ENCODE measurements at regions not wholly inside any gene's neighbourhood (a gene's known extent, or its start where the extent isn't known, plus 50 kb on each side); places are given as distances from the start of the nearest gene placed in this dataset.

GRCh38 chr1:88168126-88168525 lies 515.9 kb upstream of the PKN2 start:
- DNase-seq = no peak
- TF ChIP-seq GATA1 (IDR thresholded peaks at IDR 0.05; ENCODE audit: low read depth, low read length) (no peak), POLR2A (IDR thresholded peaks at IDR 0.05; ENCODE audit: low read length) (no peak)

- TF ChIP-seq GATA1 (IDR thresholded peaks at IDR 0.05; ENCODE audit: low read depth, low read length) = no peak
- no peak for DNase-seq
These were observed 514.9 kb upstream of the PKN2 start for GRCh38 chr1:88169139-88169538.

- TF ChIP-seq POLR2A (IDR thresholded peaks at IDR 0.05; ENCODE audit: low read length) (no peak), GATA1 (IDR thresholded peaks at IDR 0.05; ENCODE audit: low read depth, low read length) (no peak)
- no peak for DNase-seq
These were observed 514.1 kb upstream of the PKN2 start for GRCh38 chr1:88169939-88170338.

GRCh38 chr1:88175120-88175630 lies 508.9 kb upstream of the PKN2 start:
- no peak for DNase-seq
- TF ChIP-seq GATA1 (IDR thresholded peaks at IDR 0.05; ENCODE audit: low read depth, low read length) (no peak), POLR2A (IDR thresholded peaks at IDR 0.05; ENCODE audit: low read length) (no peak)

- no peak for DNase-seq
These were observed 508.3 kb upstream of the PKN2 start for GRCh38 chr1:88175631-88176226.

GRCh38 chr1:88179943-88180342 lies 504.1 kb upstream of the PKN2 start:
- no peak for DNase-seq
- TF ChIP-seq GATA1 (IDR thresholded peaks at IDR 0.05; ENCODE audit: low read depth, low read length) (no peak), POLR2A (IDR thresholded peaks at IDR 0.05; ENCODE audit: low read length) (no peak)

More at GRCh38 chr1:88175631-88176226, 508.3 kb upstream of the PKN2 start:
- TF ChIP-seq GATA1 (IDR thresholded peaks at IDR 0.05; ENCODE audit: low read depth, low read length) (no peak), POLR2A (IDR thresholded peaks at IDR 0.05; ENCODE audit: low read length) (no peak)

- peak; percentile 47 to 70 for DNase-seq
- TF ChIP-seq POLR2A (IDR thresholded peaks at IDR 0.05; ENCODE audit: low read length) (no peak), GATA1 (IDR thresholded peaks at IDR 0.05; ENCODE audit: low read depth, low read length) (no peak)
These were observed 503.5 kb upstream of the PKN2 start for GRCh38 chr1:88180449-88181108.

- TF ChIP-seq GATA1 (IDR thresholded peaks at IDR 0.05; ENCODE audit: low read depth, low read length) = no peak
- TF ChIP-seq POLR2A (IDR thresholded peaks at IDR 0.05; ENCODE audit: low read length) = no peak
- DNase-seq = no peak
These were observed 497.2 kb upstream of the PKN2 start for GRCh38 chr1:88186911-88187310.

GRCh38 chr1:88188038-88188437 lies 496.0 kb upstream of the PKN2 start:
- no peak for DNase-seq
- TF ChIP-seq POLR2A (IDR thresholded peaks at IDR 0.05; ENCODE audit: low read length) = no peak
- no peak for TF ChIP-seq GATA1 (IDR thresholded peaks at IDR 0.05; ENCODE audit: low read depth, low read length)

GRCh38 chr1:88189525-88189924 lies 494.5 kb upstream of the PKN2 start:
- no peak for DNase-seq
- no peak for TF ChIP-seq POLR2A (IDR thresholded peaks at IDR 0.05; ENCODE audit: low read length)
- no peak for TF ChIP-seq GATA1 (IDR thresholded peaks at IDR 0.05; ENCODE audit: low read depth, low read length)

GRCh38 chr1:88191917-88192316 lies 492.2 kb upstream of the PKN2 start:
- TF ChIP-seq POLR2A (IDR thresholded peaks at IDR 0.05; ENCODE audit: low read length) (no peak), GATA1 (IDR thresholded peaks at IDR 0.05; ENCODE audit: low read depth, low read length) (no peak)
- no peak for DNase-seq

GRCh38 chr1:88194542-88194941 lies 489.5 kb upstream of the PKN2 start:
- TF ChIP-seq POLR2A (IDR thresholded peaks at IDR 0.05; ENCODE audit: low read length) (no peak), GATA1 (IDR thresholded peaks at IDR 0.05; ENCODE audit: low read depth, low read length) (no peak)

GRCh38 chr1:88200545-88200944 lies 483.5 kb upstream of the PKN2 start:
- DNase-seq = no peak
- TF ChIP-seq POLR2A (IDR thresholded peaks at IDR 0.05; ENCODE audit: low read length) (no peak), GATA1 (IDR thresholded peaks at IDR 0.05; ENCODE audit: low read depth, low read length) (no peak)

More at GRCh38 chr1:88194542-88194941, 489.5 kb upstream of the PKN2 start:
- DNase-seq = no peak

GRCh38 chr1:88204111-88204510 lies 480.0 kb upstream of the PKN2 start:
- TF ChIP-seq GATA1 (IDR thresholded peaks at IDR 0.05; ENCODE audit: low read depth, low read length) = no peak
- TF ChIP-seq POLR2A (IDR thresholded peaks at IDR 0.05; ENCODE audit: low read length) = no peak
- DNase-seq = no peak

- DNase-seq = no peak
- TF ChIP-seq GATA1 (IDR thresholded peaks at IDR 0.05; ENCODE audit: low read depth, low read length) (no peak), POLR2A (IDR thresholded peaks at IDR 0.05; ENCODE audit: low read length) (no peak)
These were observed 479.4 kb upstream of the PKN2 start for GRCh38 chr1:88204612-88205167.

Measured in erythroblast (primary cell).